Fibroblast of lung (primary cell): ENCODE measurements at regions not wholly inside any gene's neighbourhood (a gene's known extent, or its start where the extent isn't known, plus 50 kb on each side); places are given as distances from the start of the nearest gene placed in this dataset.

Experiments
- DNase-seq, 2 donors: peaks; one replicate each; pipeline versions ENCODE4 v3.0.0 to v3.0.0-alpha.2; 2010; ENCODE audit warnings: low read depth in 2 of 2
- H2AFZ ChIP-seq: 2 replicates; pipeline ENCODE4 v1.5.1; 2012; ENCODE audit warnings: low read length, control low read depth, inconsistent platforms
- H3K27ac ChIP-seq: 2 replicates; pipeline ENCODE4 v1.5.1; 2011; ENCODE audit warnings: low read length, control low read depth; ENCODE audit not compliant: insufficient read depth
- H3K27me3 ChIP-seq: 2 replicates; pipeline ENCODE4 v1.5.1; 2011; ENCODE audit warnings: mild to moderate bottlenecking, low read length; ENCODE audit not compliant: control insufficient read depth, insufficient read depth
- H3K36me3 ChIP-seq: 2 replicates; pipeline ENCODE4 v1.5.1; 2011; ENCODE audit warnings: low read length; ENCODE audit not compliant: control insufficient read depth, insufficient read depth
- H3K4me1 ChIP-seq: 2 replicates; pipeline ENCODE4 v1.5.1; 2011; ENCODE audit warnings: low read length; ENCODE audit not compliant: control insufficient read depth, insufficient read depth; ENCODE audit errors: extremely low read depth
- H3K4me2 ChIP-seq: 2 replicates; pipeline ENCODE4 v1.5.1; 2011; ENCODE audit warnings: low read length, control low read depth; ENCODE audit not compliant: insufficient read depth; ENCODE audit errors: extremely low read depth
- H3K4me3 ChIP-seq, 4 experiments: fragments of 200-600 bp in 1 of 4; sonication (generic) in 1 of 4; replicated peaks in 1 of 4; 2 replicates each; pipeline ENCODE4 v1.5.1; 2011 to 2016; ENCODE audit warnings: low read length in 4 of 4, low read depth in 3 of 4, mild to moderate bottlenecking in 3 of 4, control low read depth in 2 of 4, inconsistent platforms in 1 of 4, mixed read lengths in 1 of 4; ENCODE audit not compliant: insufficient read depth in 1 of 4; ENCODE audit errors: control extremely low read depth in 1 of 4
- H3K79me2 ChIP-seq: 2 replicates; pipeline ENCODE4 v1.5.1; 2012; ENCODE audit warnings: mild to moderate bottlenecking, low read length, inconsistent platforms; ENCODE audit not compliant: control insufficient read depth, insufficient read depth
- H3K9ac ChIP-seq: 2 replicates; pipeline ENCODE4 v1.5.1; 2011; ENCODE audit warnings: mild to moderate bottlenecking, low read length, control low read depth; ENCODE audit not compliant: insufficient read depth
- H3K9me3 ChIP-seq: 2 replicates; pipeline ENCODE4 v1.5.1; 2012; ENCODE audit warnings: low read depth, low read length; ENCODE audit not compliant: control insufficient read depth, insufficient read depth
- H4K20me1 ChIP-seq: 2 replicates; pipeline ENCODE4 v1.5.1; 2011; ENCODE audit warnings: low read length; ENCODE audit not compliant: control insufficient read depth, insufficient read depth; ENCODE audit errors: extremely low read depth
- EZH2 ChIP-seq: IDR thresholded peaks from 2 replicates; pipeline ENCODE4 v1.5.1; 2012; ENCODE audit warnings: low read length, control low read depth, mild to moderate bottlenecking; ENCODE audit errors: missing control alignments
- TF ChIP-seq, protein P1 (sequence below), 2 donors: IDR thresholded peaks in 1 of 2; conservative IDR thresholded peaks in 1 of 2; 1 replicate in 1 of 2; 2 replicates in 1 of 2; pipeline ENCODE4 v1.5.1; 2011 to 2012; ENCODE audit warnings: low read length in 2 of 2, control low read depth in 1 of 2, inconsistent platforms in 1 of 2, low read depth in 1 of 2, mild to moderate bottlenecking in 1 of 2

DNA sequence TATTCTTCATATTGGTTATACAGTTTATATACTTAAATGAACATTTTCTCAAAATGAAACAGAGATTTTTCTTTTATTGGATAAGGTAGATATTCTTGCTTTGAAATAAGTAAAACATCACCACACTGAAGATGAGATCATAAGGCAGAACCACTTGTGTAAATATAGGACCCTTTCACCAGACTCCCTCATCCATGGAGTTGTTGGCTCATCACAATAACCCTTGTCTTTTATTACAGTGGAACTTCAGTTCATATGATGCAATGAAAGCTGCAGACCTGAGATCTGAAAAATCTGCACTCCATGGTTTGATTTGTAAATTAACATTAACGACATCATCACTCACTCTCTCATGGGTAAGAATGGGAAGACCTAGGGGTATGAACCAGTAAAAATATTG lies 51.9 kb upstream of the DBX2 start:
- no peaks in the 10 kb centered on the region for H3K4me1 ChIP-seq
- DNase-seq, result no peak
- no peaks in the 10 kb centered on the region for H3K27me3 ChIP-seq
- no peaks in the 10 kb centered on the region for H3K79me2 ChIP-seq
- no peak overlapping the region for H3K4me3 ChIP-seq
- no peaks in the 10 kb centered on the region for H4K20me1 ChIP-seq
- H3K4me2 ChIP-seq, result no peak overlapping the region
- TF ChIP-seq, protein P1, sequence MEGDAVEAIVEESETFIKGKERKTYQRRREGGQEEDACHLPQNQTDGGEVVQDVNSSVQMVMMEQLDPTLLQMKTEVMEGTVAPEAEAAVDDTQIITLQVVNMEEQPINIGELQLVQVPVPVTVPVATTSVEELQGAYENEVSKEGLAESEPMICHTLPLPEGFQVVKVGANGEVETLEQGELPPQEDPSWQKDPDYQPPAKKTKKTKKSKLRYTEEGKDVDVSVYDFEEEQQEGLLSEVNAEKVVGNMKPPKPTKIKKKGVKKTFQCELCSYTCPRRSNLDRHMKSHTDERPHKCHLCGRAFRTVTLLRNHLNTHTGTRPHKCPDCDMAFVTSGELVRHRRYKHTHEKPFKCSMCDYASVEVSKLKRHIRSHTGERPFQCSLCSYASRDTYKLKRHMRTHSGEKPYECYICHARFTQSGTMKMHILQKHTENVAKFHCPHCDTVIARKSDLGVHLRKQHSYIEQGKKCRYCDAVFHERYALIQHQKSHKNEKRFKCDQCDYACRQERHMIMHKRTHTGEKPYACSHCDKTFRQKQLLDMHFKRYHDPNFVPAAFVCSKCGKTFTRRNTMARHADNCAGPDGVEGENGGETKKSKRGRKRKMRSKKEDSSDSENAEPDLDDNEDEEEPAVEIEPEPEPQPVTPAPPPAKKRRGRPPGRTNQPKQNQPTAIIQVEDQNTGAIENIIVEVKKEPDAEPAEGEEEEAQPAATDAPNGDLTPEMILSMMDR (conservative IDR thresholded peaks at IDR 0.05 in 1 of 2, IDR thresholded peaks at IDR 0.05 in 1 of 2; ENCODE audit: low read depth in 1 of 2, low read length in 2 of 2), result no peak
- TF ChIP-seq EZH2, result no peak
- no peak overlapping the region for H3K27ac ChIP-seq
- H3K36me3 ChIP-seq, result no peaks in the 10 kb centered on the region
- no peak overlapping the region for H3K9ac ChIP-seq
- H3K9me3 ChIP-seq, result no peaks in the 10 kb centered on the region
- no peak overlapping the region for H2AFZ ChIP-seq

- Histone ChIP-seq H3K27ac (no peak overlapping the region), H3K4me2 (no peak overlapping the region), H3K9me3 (no peaks in the 10 kb centered on the region), H3K79me2 (no peaks in the 10 kb centered on the region), H2AFZ (no peak overlapping the region), H3K36me3 (no peaks in the 10 kb centered on the region), H3K4me1 (no peaks in the 10 kb centered on the region), H4K20me1 (no peaks in the 10 kb centered on the region), H3K27me3 (no peaks in the 10 kb centered on the region), H3K4me3 (no peak overlapping the region), H3K9ac (no peak overlapping the region)
- TF ChIP-seq, protein P1 (conservative IDR thresholded peaks at IDR 0.05 in 1 of 2, IDR thresholded peaks at IDR 0.05 in 1 of 2; ENCODE audit: low read depth in 1 of 2, low read length in 2 of 2), result no peak
- TF ChIP-seq EZH2, result no peak
- DNase-seq, result no peak
These were observed 55.1 kb upstream of the DBX2 start for GRCh38 chr12:45105996-45106395.

DNA sequence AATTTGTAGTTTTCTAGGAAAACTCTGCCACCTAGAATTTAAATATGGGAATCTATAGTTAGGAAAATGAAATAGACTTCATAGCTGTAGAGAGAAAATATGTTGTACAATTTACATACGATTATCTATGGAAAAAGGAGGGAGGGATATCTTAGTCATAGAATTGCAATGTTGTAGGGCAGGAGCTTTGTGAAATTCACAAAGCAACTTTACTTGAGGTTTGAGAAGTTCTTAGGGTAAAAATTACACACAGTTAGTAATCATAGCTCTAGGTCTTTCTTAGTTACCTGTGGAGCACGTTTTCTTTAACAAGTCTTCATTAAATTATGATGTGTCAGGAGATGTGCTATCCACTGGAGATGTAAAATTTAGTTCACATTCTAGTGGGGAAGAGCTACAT lies 61.4 kb upstream of the DBX2 start:
- H3K27ac ChIP-seq, result no peak overlapping the region
- TF ChIP-seq, protein P1 (conservative IDR thresholded peaks at IDR 0.05 in 1 of 2, IDR thresholded peaks at IDR 0.05 in 1 of 2; ENCODE audit: low read depth in 1 of 2, low read length in 2 of 2), result no peak
- no peak for DNase-seq
- no peaks in the 10 kb centered on the region for H3K4me1 ChIP-seq
- no peaks in the 10 kb centered on the region for H3K36me3 ChIP-seq
- H3K79me2 ChIP-seq, result no peaks in the 10 kb centered on the region
- no peak overlapping the region for H2AFZ ChIP-seq
- no peak overlapping the region for H3K4me2 ChIP-seq
- no peaks in the 10 kb centered on the region for H3K9me3 ChIP-seq
- no peak overlapping the region for H3K9ac ChIP-seq
- H3K4me3 ChIP-seq, result no peak overlapping the region
- H3K27me3 ChIP-seq, result no peaks in the 10 kb centered on the region
- H4K20me1 ChIP-seq, result no peaks in the 10 kb centered on the region
